Right cardiac atrium (tissue), 5 donors: ENCODE measurements at regions not wholly inside any gene's neighbourhood (a gene's known extent, or its start where the extent isn't known, plus 50 kb on each side); places are given as distances from the start of the nearest gene placed in this dataset.

ENCODE experiments used
- ATAC-seq, 2 donors: fragments of 200-7000 bp; cut with Tn5 transposase; one replicate each; pipeline versions ENCODE4 v1.8.0 to v1.9.1; 2020; ENCODE audit warnings: moderate library complexity in 2 of 2, mild to moderate bottlenecking in 1 of 2
- DNase-seq, 3 donors: peaks; one replicate each; pipeline ENCODE4 v3.0.0-alpha.2; 2020
- H3K27ac ChIP-seq: one replicate; pipeline ENCODE4 v1.5.1; 2013; ENCODE audit warnings: mild to moderate bottlenecking, low read length, control low read depth, moderate library complexity
- H3K27me3 ChIP-seq: one replicate; pipeline ENCODE4 v1.6.1; 2013; ENCODE audit not compliant: control insufficient read depth, insufficient read depth
- H3K4me1 ChIP-seq: one replicate; pipeline ENCODE4 v1.6.1; 2013; ENCODE audit warnings: low read length; ENCODE audit not compliant: control insufficient read depth, insufficient read depth
- H3K4me3 ChIP-seq: one replicate; pipeline ENCODE4 v1.5.1; 2013; ENCODE audit warnings: low read length, control low read depth
- H3K9me3 ChIP-seq: one replicate; pipeline ENCODE4 v1.6.1; 2013; ENCODE audit warnings: low read length; ENCODE audit not compliant: control insufficient read depth
- WGBS: extraction: QIAGEN DNeasy Blood & Tissue Kit; methylation state at CpG from one replicate; pipeline ENCODE4 v1.1.7; 2013; 5-methylcytosine and 5-hydroxymethylcytosine counted together
- intact Hi-C, 4 donors: fragments of 100-400 bp; cut with DNase I; formaldehyde crosslinking; loops; one replicate each; pipeline versions ENCODE4 v1.11.0 to v1.14.0; 2022 to 2023
- donor health status: healthy with polysubstance abuse.
- donor health status: DM: no; HTN: yes; CAD: no.
- donor health status: DM: no; HTN: no; CAD: no.
- donor health status: DM: no; HTN: yes; CAD: no; lungs with severe emphysema.
- donor health status: DM: yes; HTN: yes; CAD: no.

DNA sequence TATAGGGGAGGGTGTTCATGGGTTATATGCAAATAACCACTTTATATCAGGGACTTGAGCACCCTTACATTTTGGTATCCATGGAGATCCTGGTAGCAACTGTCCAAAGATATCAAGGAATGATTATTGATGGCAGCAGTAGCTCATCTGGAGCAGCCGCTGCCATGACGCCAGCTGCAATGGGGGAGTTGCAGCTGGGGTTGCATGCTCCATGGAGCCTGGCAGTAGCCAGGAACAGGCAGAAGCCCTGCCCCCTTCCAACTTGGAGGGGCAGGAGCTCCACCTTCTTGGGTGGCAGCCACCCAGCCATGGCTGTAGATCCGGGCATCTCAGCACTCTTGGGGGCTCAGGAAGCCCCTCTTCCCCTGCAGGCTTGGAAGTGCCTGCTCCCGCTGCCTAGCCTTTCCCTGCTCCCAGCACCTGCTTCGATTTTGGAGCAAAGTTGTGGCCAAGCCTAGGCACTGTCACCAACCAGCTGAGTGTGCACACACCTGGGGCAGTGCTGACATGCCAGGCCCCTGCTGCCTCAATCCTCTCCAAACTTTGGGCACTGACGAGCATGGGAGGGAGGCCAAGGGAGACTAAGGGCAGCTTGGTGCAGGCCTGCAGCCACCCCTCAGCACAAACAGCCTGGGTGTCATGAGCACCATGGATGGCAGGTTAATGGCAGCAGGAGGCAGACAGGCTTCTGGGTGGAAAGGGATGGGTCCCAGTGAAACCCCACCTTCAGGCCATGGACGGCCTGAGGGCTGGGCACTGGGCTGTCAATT is 235.6 kb upstream of the CSNK1A1L start:
- 80% methylated on average over 7 of the region's 7 CpGs for WGBS
- Histone ChIP-seq H3K4me3 (no peak overlapping the region), H3K9me3 (no peaks in the 10 kb centered on the region), H3K4me1 (no peaks in the 10 kb centered on the region), H3K27me3 (no peaks in the 10 kb centered on the region), H3K27ac (no peak overlapping the region)
- DNase-seq, result no peak
- no peak for ATAC-seq
- intact Hi-C loops, result no loop called here

GRCh38 chr13:37339386-37339735 is 233.9 kb upstream of the CSNK1A1L start:
- H3K9me3 ChIP-seq, result no peaks in the 10 kb centered on the region
- intact Hi-C loops, result no loop called here
- H3K27me3 ChIP-seq, result no peaks in the 10 kb centered on the region
- 88% methylated on average over 2 of the region's 2 CpGs for WGBS
- H3K27ac ChIP-seq, result no peak overlapping the region
- DNase-seq (no peak), ATAC-seq (no peak)
- no peak overlapping the region for H3K4me3 ChIP-seq
- H3K4me1 ChIP-seq, result no peaks in the 10 kb centered on the region

DNA sequence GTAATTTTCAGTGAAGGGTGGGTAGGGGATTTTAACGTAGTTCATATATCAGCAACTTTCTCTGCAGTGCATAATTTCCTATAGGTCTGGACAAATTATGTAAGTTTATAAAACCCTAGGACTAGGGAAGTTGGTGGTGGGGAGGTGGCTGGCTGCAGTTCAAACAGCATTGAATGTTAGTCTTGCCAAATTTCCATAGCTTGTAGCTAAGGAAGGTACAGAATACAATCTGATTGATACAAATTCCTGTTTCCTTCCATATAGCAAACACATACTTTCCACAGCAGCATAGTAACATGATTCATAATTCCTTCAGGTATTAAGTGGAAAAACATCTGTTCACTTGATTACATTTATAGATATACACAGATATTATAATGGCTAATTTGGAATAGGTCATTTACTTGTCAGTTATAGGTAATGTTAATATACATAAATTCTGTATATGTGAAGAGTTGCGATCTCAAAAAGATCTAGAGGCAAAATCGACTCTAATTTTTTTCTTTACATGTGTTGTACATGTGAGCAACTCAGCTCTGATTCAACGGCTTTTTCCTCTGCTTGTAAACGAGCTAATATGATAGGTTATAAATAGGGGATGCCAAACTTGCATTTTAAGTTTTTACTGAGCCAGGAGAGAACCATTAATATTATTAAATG is 233.4 kb upstream of the CSNK1A1L start:
- intact Hi-C loops, result no loop called here
- ATAC-seq (no peak), DNase-seq (no peak)
- Histone ChIP-seq H3K9me3 (no peaks in the 10 kb centered on the region), H3K27ac (no peak overlapping the region), H3K4me3 (no peak overlapping the region), H3K27me3 (no peaks in the 10 kb centered on the region), H3K4me1 (no peaks in the 10 kb centered on the region)
- WGBS, result 50% methylated on average over 5 of the region's 5 CpGs

- H3K27me3 ChIP-seq, result no peaks in the 10 kb centered on the region
- intact Hi-C loops, result no loop called here
- H3K4me1 ChIP-seq, result no peaks in the 10 kb centered on the region
- no peak for ATAC-seq
- no peak for DNase-seq
- no peak overlapping the region for H3K27ac ChIP-seq
- H3K9me3 ChIP-seq, result no peaks in the 10 kb centered on the region
- 58% methylated on average over 2 of the region's 2 CpGs for WGBS
- H3K4me3 ChIP-seq, result no peak overlapping the region
These were observed 220.9 kb upstream of the CSNK1A1L start for GRCh38 chr13:37326334-37326733.

- intact Hi-C loops, result no loop called here
- Histone ChIP-seq H3K4me1 (no peaks in the 10 kb centered on the region), H3K27me3 (no peaks in the 10 kb centered on the region), H3K9me3 (no peaks in the 10 kb centered on the region), H3K4me3 (no peak overlapping the region), H3K27ac (no peak overlapping the region)
- DNase-seq, result no peak
- no peak for ATAC-seq
These were observed 213.6 kb upstream of the CSNK1A1L start for GRCh38 chr13:37319031-37319443.

GRCh38 chr13:37316935-37317334 is 211.5 kb upstream of the CSNK1A1L start:
- H3K27ac ChIP-seq, result no peak overlapping the region
- intact Hi-C loops, result no loop called here
- no peaks in the 10 kb centered on the region for H3K4me1 ChIP-seq
- H3K9me3 ChIP-seq, result no peaks in the 10 kb centered on the region
- 86% methylated on average over 6 of the region's 6 CpGs for WGBS
- DNase-seq, result no peak
- H3K27me3 ChIP-seq, result no peaks in the 10 kb centered on the region
- no peak overlapping the region for H3K4me3 ChIP-seq
- no peak for ATAC-seq

GRCh38 chr13:37313372-37313771 is 207.9 kb upstream of the CSNK1A1L start:
- WGBS, result 64% methylated on average over 2 of the region's 2 CpGs
- H3K27ac ChIP-seq, result no peak overlapping the region
- no peak for ATAC-seq
- no peak for DNase-seq
- intact Hi-C loops, result no loop called here
- no peaks in the 10 kb centered on the region for H3K4me1 ChIP-seq
- H3K4me3 ChIP-seq, result no peak overlapping the region
- no peaks in the 10 kb centered on the region for H3K27me3 ChIP-seq
- no peaks in the 10 kb centered on the region for H3K9me3 ChIP-seq

- Histone ChIP-seq H3K4me3 (no peak overlapping the region), H3K27ac (no peak overlapping the region), H3K9me3 (no peaks in the 10 kb centered on the region), H3K4me1 (no peaks in the 10 kb centered on the region), H3K27me3 (no peaks in the 10 kb centered on the region)
- intact Hi-C loops, result no loop called here
- ATAC-seq, result no peak
- WGBS, result 91% methylated on average over 4 of the region's 4 CpGs
- no peak for DNase-seq
These were observed 201.5 kb upstream of the CSNK1A1L start for GRCh38 chr13:37306778-37307544.

GRCh38 chr13:37303606-37304005 is 198.1 kb upstream of the CSNK1A1L start:
- no peak overlapping the region for H3K4me3 ChIP-seq
- H3K9me3 ChIP-seq, result no peaks in the 10 kb centered on the region
- H3K27me3 ChIP-seq, result no peaks in the 10 kb centered on the region
- ATAC-seq (no peak), DNase-seq (no peak)
- intact Hi-C loops, result no loop called here
- 95% methylated on average over 2 of the region's 2 CpGs for WGBS
- no peak overlapping the region for H3K27ac ChIP-seq
- H3K4me1 ChIP-seq, result no peaks in the 10 kb centered on the region

DNA sequence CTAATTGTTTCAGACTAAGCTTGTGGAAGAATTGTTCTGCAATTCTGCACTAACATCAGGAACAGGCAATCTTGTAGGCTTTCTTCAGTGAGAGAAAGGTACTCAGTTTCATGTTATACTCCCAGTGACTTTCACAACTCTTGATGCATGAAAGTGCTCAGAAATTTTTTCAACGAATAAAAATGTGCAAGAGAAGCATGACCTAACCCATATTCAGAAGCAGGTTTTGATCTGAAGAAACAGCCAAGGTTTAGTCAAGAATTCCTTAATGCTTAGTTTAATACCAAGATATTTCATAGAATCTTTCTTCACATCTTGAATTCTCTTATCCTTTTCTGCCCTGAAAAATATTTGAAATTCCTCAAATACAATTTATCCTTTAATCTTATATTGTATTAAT is 197.2 kb upstream of the CSNK1A1L start:
- no peak overlapping the region for H3K4me3 ChIP-seq
- H3K27me3 ChIP-seq, result no peaks in the 10 kb centered on the region
- no peaks in the 10 kb centered on the region for H3K4me1 ChIP-seq
- 85% methylated on average over 1 of the region's 1 CpG for WGBS
- intact Hi-C loops, result no loop called here
- no peak for ATAC-seq
- DNase-seq, result no peak
- no peak overlapping the region for H3K27ac ChIP-seq
- H3K9me3 ChIP-seq, result no peaks in the 10 kb centered on the region

- WGBS, result 52% methylated on average over 3 of the region's 3 CpGs
- intact Hi-C loops, result no loop called here
- Histone ChIP-seq H3K27ac (no peak overlapping the region), H3K27me3 (no peaks in the 10 kb centered on the region), H3K9me3 (no peaks in the 10 kb centered on the region), H3K4me3 (no peak overlapping the region), H3K4me1 (no peaks in the 10 kb centered on the region)
- DNase-seq, result no peak
- ATAC-seq, result peak; percentile 46 to 56
These were observed 190.1 kb upstream of the CSNK1A1L start for GRCh38 chr13:37295573-37295972.
